Panc1 (cell line): ENCODE measurements at regions not wholly inside any gene's neighbourhood (a gene's known extent, or its start where the extent isn't known, plus 50 kb on each side); places are given as distances from the start of the nearest gene placed in this dataset.

Experiments
- ATAC-seq: fragments of 200-7000 bp; cut with Tn5 transposase; 2 replicates; pipeline ENCODE4 v1.9.1; 2020; ENCODE audit warnings: mild to moderate bottlenecking, moderate library complexity
- BruUV-seq: library from RNA; stranded (reverse); fragments of 400-500 nt; replicated peaks from 2 replicates; lab custom pipeline; 2021; lab: Mats Ljungman, UMichigan
- CTCF ChIA-PET: fragments of 300-600 bp; sonication (Branson Sonifier 250); formaldehyde crosslinking; loops from one replicate; lab custom pipeline; 2022; ENCODE audit warnings: antibody characterized with exemption; lab: Charles Lee
- POLR2A ChIA-PET: fragments of 300-600 bp; sonication (Branson Sonifier 250); formaldehyde crosslinking; loops from one replicate; lab custom pipeline; 2022; ENCODE audit warnings: antibody characterized with exemption; lab: Charles Lee
- DNase-seq: peaks from one replicate; pipeline ENCODE4 v3.0.0-alpha.2; 2010; ENCODE audit warnings: low read depth, low spot score
- H3K27ac ChIP-seq: 2 replicates; pipeline ENCODE4 v1.5.1; 2011; ENCODE audit warnings: mild to moderate bottlenecking, low read length, inconsistent platforms
- H3K27me3 ChIP-seq: fragments of 200-500 bp; sonication (Bioruptor generic); 2 replicates; pipeline ENCODE4 v1.6.0; 2014; ENCODE audit warnings: low read length, inconsistent platforms; ENCODE audit not compliant: control insufficient read depth, insufficient read depth
- H3K36me3 ChIP-seq: fragments of 200-500 bp; sonication (Bioruptor generic); 2 replicates; pipeline ENCODE4 v1.5.1; 2014; ENCODE audit warnings: inconsistent platforms, mild to moderate bottlenecking, low read length, moderate library complexity; ENCODE audit not compliant: control insufficient read depth, insufficient read depth
- H3K4me1 ChIP-seq: 2 replicates; pipeline ENCODE4 v1.5.1; 2011; ENCODE audit warnings: inconsistent platforms, mild to moderate bottlenecking, low read length, moderate library complexity; ENCODE audit not compliant: control insufficient read depth, insufficient read depth
- H3K4me3 ChIP-seq, 2 experiments: 2 replicates each; pipeline ENCODE4 v1.5.1; 2011 to 2012; ENCODE audit warnings: low read depth in 2 of 2, low read length in 2 of 2, mild to moderate bottlenecking in 2 of 2, inconsistent platforms in 1 of 2, moderate library complexity in 1 of 2
- H3K9me3 ChIP-seq: fragments of 200-500 bp; sonication (Bioruptor generic); 2 replicates; pipeline ENCODE4 v1.5.1; 2014; ENCODE audit warnings: low read depth, mild to moderate bottlenecking, inconsistent platforms, low read length, moderate library complexity; ENCODE audit not compliant: control insufficient read depth, insufficient read depth
- CTCF ChIP-seq: fragments of 450-650 bp; IDR thresholded peaks from 2 replicates; pipeline ENCODE4 v1.5.1; 2017; ENCODE audit warnings: mild to moderate bottlenecking
- POLR2AphosphoS5 ChIP-seq: IDR thresholded peaks from 2 replicates; pipeline ENCODE4 v1.6.1; 2012; ENCODE audit warnings: mild to moderate bottlenecking, low read depth, low read length, moderate library complexity
- REST ChIP-seq, 2 experiments: IDR thresholded peaks; 2 replicates each; pipeline ENCODE4 v1.6.1; 2011 to 2012; ENCODE audit warnings: low read depth in 2 of 2, control low read depth in 1 of 2, low read length in 1 of 2, mild to moderate bottlenecking in 1 of 2, moderate library complexity in 1 of 2; ENCODE audit not compliant: insufficient read depth in 1 of 2
- SIN3A ChIP-seq: IDR thresholded peaks from 2 replicates; pipeline ENCODE4 v1.6.1; 2012; ENCODE audit warnings: low read depth, mild to moderate bottlenecking, low read length, moderate library complexity, borderline replicate concordance; ENCODE audit not compliant: insufficient read depth
- TCF7L2 ChIP-seq: IDR thresholded peaks from 2 replicates; pipeline ENCODE4 v1.6.1; 2011; ENCODE audit warnings: mild to moderate bottlenecking, low read depth, low read length, inconsistent platforms
- in situ Hi-C: cut with HindIII; loops from 2 replicates; pipeline ENCODE4 v1.10.0; 2016; ENCODE audit warnings: low sequenced_read_pairs, low pct_unique_long_range_greater_than_20kb
- intact Hi-C: fragments of 100-400 bp; cut with micrococcal nuclease; formaldehyde crosslinking; loops from one replicate; pipeline ENCODE4 v1.10.0; 2022; ENCODE audit not compliant: unreplicated experiment

GRCh38 chr7:69108097-69108496 lies 490.2 kb upstream of the AUTS2 start:
- BruUV-seq, result no TSS peak
- POLR2A ChIA-PET, result no interaction called here

GRCh38 chr7:69109246-69109645 lies 489.0 kb upstream of the AUTS2 start:
- POLR2A ChIA-PET, result no interaction called here
- no peak for ATAC-seq
- CTCF ChIA-PET, result no interaction called here
- no peaks in the 10 kb centered on the region for H3K4me1 ChIP-seq
- no TSS peak for BruUV-seq
- no peak overlapping the region for H3K27ac ChIP-seq
- H3K36me3 ChIP-seq, result no peaks in the 10 kb centered on the region
- in situ Hi-C loops (no loop called here), intact Hi-C loops (no loop called here)
- H3K4me3 ChIP-seq, result no peak overlapping the region
- no peak for DNase-seq
- TF ChIP-seq TCF7L2 (no peak), SIN3A (no peak), REST (IDR thresholded peaks at IDR 0.05; ENCODE audit: insufficient read depth in 1 of 2, low read depth in 2 of 2, low read length in 1 of 2) (no peak), CTCF (no peak), POLR2AphosphoS5 (no peak)
- H3K27me3 ChIP-seq, result no peaks in the 10 kb centered on the region
- no peaks in the 10 kb centered on the region for H3K9me3 ChIP-seq

More at GRCh38 chr7:69108097-69108496, 490.2 kb upstream of the AUTS2 start:
- Histone ChIP-seq H3K4me1 (no peaks in the 10 kb centered on the region), H3K27me3 (no peaks in the 10 kb centered on the region), H3K27ac (no peak overlapping the region), H3K4me3 (no peak overlapping the region), H3K9me3 (no peaks in the 10 kb centered on the region), H3K36me3 (no peaks in the 10 kb centered on the region)
- intact Hi-C loops (no loop called here), in situ Hi-C loops (no loop called here)
- TF ChIP-seq POLR2AphosphoS5, result no peak
- TF ChIP-seq SIN3A, result no peak
- TF ChIP-seq CTCF, result no peak
- no peak for TF ChIP-seq REST (IDR thresholded peaks at IDR 0.05; ENCODE audit: insufficient read depth in 1 of 2, low read depth in 2 of 2, low read length in 1 of 2)
- no peak for TF ChIP-seq TCF7L2
- ATAC-seq (no peak), DNase-seq (no peak)
- CTCF ChIA-PET, result no interaction called here
